ENCODE measurements at regions not wholly inside any gene's neighbourhood (a gene's known extent, or its start where the extent isn't known, plus 50 kb on each side); places are given as distances from the start of the nearest gene placed in this dataset.
"Not testable (repeated sequence)": the region's sequence is repeated elsewhere in the genome, so short reads cannot be mapped to it uniquely, and the experiment has no call there.

- H3K9ac ChIP-seq (ENCODE audit: low read length), result no peak overlapping the region
- no peaks in the 10 kb centered on the region for H3K36me3 ChIP-seq (ENCODE audit: insufficient read depth, low read length)
- no peaks in the 10 kb centered on the region for H4K20me1 ChIP-seq (ENCODE audit: insufficient read depth)
- H3K27ac ChIP-seq (ENCODE audit: low read length), result no peak overlapping the region
- no peaks in the 10 kb centered on the region for H3K27me3 ChIP-seq (ENCODE audit: insufficient read depth, low read depth, low read length)
- no peak overlapping the region for H3K4me3 ChIP-seq (ENCODE audit: low read length)
- H2AFZ ChIP-seq (ENCODE audit: low read depth, low read length), result no peak overlapping the region
- no peaks in the 10 kb centered on the region for H3K9me3 ChIP-seq (ENCODE audit: low read length)
- no peaks in the 10 kb centered on the region for H3K79me2 ChIP-seq (replicated peaks; ENCODE audit: insufficient read depth, low read length)
- H3K9me2 ChIP-seq (ENCODE audit: insufficient read depth, low read length), result no peaks in the 10 kb centered on the region
- TF ChIP-seq REST (IDR thresholded peaks at IDR 0.05; ENCODE audit: borderline replicate concordance) (no peak), TAF1 (IDR thresholded peaks at IDR 0.05; ENCODE audit: low read depth) (no peak)
- TF ChIP-seq, protein P1, sequence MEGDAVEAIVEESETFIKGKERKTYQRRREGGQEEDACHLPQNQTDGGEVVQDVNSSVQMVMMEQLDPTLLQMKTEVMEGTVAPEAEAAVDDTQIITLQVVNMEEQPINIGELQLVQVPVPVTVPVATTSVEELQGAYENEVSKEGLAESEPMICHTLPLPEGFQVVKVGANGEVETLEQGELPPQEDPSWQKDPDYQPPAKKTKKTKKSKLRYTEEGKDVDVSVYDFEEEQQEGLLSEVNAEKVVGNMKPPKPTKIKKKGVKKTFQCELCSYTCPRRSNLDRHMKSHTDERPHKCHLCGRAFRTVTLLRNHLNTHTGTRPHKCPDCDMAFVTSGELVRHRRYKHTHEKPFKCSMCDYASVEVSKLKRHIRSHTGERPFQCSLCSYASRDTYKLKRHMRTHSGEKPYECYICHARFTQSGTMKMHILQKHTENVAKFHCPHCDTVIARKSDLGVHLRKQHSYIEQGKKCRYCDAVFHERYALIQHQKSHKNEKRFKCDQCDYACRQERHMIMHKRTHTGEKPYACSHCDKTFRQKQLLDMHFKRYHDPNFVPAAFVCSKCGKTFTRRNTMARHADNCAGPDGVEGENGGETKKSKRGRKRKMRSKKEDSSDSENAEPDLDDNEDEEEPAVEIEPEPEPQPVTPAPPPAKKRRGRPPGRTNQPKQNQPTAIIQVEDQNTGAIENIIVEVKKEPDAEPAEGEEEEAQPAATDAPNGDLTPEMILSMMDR (IDR thresholded peaks at IDR 0.05; ENCODE audit: poor library complexity, severe bottlenecking), result no peak
- no peak overlapping the region for H3K4me2 ChIP-seq (ENCODE audit: low read length)
- no peaks in the 10 kb centered on the region for H3F3A ChIP-seq (ENCODE audit: insufficient read depth, low read length, poor library complexity, severe bottlenecking)
These were observed 202.0 kb downstream of the POM121L12 start for GRCh38 chr7:53237344-53237913.

DNA sequence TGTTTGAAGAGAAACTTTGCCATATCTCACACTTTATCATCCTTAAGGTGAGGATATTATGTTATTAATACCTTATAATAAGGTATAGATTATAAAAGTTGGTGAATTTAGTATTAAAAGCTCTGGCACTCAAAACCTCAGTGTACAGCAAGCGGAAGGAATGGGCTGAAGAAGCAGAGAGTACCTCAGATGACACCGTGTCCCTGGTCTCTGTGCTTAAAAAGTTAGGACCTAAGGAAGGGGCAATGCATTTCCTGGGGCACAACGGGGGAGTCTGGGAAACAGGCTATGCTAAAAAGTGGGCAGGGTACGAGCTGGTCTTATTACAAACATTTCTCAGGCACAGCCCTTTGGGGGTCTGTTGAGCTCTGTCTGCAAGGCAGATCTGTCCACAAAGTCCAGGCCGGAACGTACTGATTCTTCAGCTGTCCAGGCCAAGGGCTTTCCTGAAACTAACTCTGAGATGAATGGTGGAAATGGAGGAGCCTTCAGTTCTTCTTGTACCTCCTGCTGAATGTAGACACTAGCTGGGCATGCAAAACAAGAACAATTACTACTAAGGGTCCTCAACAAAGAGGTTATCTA lies 202.7 kb downstream of the POM121L12 start:
- Histone ChIP-seq H3K4me2 (ENCODE audit: low read length) (no peak overlapping the region), H3K36me3 (ENCODE audit: insufficient read depth, low read length) (no peaks in the 10 kb centered on the region), H3K9me2 (ENCODE audit: insufficient read depth, low read length) (no peaks in the 10 kb centered on the region), H3K9me3 (ENCODE audit: low read length) (no peaks in the 10 kb centered on the region), H3K27ac (ENCODE audit: low read length) (no peak overlapping the region), H3K79me2 (replicated peaks; ENCODE audit: insufficient read depth, low read length) (no peaks in the 10 kb centered on the region), H3K9ac (ENCODE audit: low read length) (no peak overlapping the region), H3F3A (ENCODE audit: insufficient read depth, low read length, poor library complexity, severe bottlenecking) (no peaks in the 10 kb centered on the region), H3K27me3 (ENCODE audit: insufficient read depth, low read depth, low read length) (no peaks in the 10 kb centered on the region), H2AFZ (ENCODE audit: low read depth, low read length) (no peak overlapping the region), H3K4me3 (ENCODE audit: low read length) (no peak overlapping the region), H4K20me1 (ENCODE audit: insufficient read depth) (no peaks in the 10 kb centered on the region)
- TF ChIP-seq POLR2AphosphoS5 (IDR thresholded peaks at IDR 0.05) (no peak), MXI1 (conservative IDR thresholded peaks at IDR 0.05; ENCODE audit: poor library complexity, severe bottlenecking) (no peak), REST (IDR thresholded peaks at IDR 0.05; ENCODE audit: borderline replicate concordance) (no peak), RAD21 (conservative IDR thresholded peaks at IDR 0.05) (no peak), EP300 (conservative IDR thresholded peaks at IDR 0.05; ENCODE audit: poor library complexity, severe bottlenecking) (no peak), SMC3 (conservative IDR thresholded peaks at IDR 0.05; ENCODE audit: poor library complexity) (no peak), TAF1 (IDR thresholded peaks at IDR 0.05; ENCODE audit: low read depth) (no peak)
- TF ChIP-seq, protein P1 (IDR thresholded peaks at IDR 0.05; ENCODE audit: poor library complexity, severe bottlenecking), result no peak

GRCh38 chr7:53239151-53239550 lies 203.7 kb downstream of the POM121L12 start:
- H3K36me3 ChIP-seq (ENCODE audit: insufficient read depth, low read length); H3F3A ChIP-seq (ENCODE audit: insufficient read depth, low read length, poor library complexity, severe bottlenecking); H3K79me2 ChIP-seq (replicated peaks; ENCODE audit: insufficient read depth, low read length); H3K27ac ChIP-seq (ENCODE audit: low read length); H2AFZ ChIP-seq (ENCODE audit: low read depth, low read length); H3K9ac ChIP-seq (ENCODE audit: low read length); H3K9me2 ChIP-seq (ENCODE audit: insufficient read depth, low read length); H4K20me1 ChIP-seq (ENCODE audit: insufficient read depth); H3K27me3 ChIP-seq (ENCODE audit: insufficient read depth, low read depth, low read length); H3K9me3 ChIP-seq (ENCODE audit: low read length); H3K4me3 ChIP-seq (ENCODE audit: low read length); H3K4me2 ChIP-seq (ENCODE audit: low read length): not testable (repeated sequence)

Data from neural cell (in vitro differentiated cells).